ENCODE measurements at regions not wholly inside any gene's neighbourhood (a gene's known extent, or its start where the extent isn't known, plus 50 kb on each side); places are given as distances from the start of the nearest gene placed in this dataset.

DNA sequence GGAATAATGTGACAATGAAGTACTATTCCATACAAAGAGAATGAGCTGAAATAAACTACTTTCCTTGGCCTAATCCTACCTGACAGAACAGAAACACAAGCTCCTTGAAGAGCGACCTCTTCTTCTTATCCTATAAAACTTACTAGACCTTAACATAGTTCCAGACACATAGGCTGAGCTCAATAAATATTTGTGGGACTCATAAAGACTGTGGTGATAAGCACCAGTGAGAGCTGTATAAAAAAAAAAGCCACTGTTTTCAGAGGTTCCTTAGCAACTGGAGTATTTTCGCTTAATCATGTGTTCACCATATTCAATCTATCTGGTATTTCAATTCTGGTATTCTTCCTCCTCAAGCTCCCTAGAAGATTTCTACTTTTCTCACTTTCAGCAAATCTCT, 1129.6 kb downstream of the STPG2 start:
- H3K79me2 ChIP-seq (ENCODE audit: control insufficient read depth, insufficient read depth, low read length) = no peaks in the 10 kb centered on the region
- TF ChIP-seq CTCF (IDR thresholded peaks at IDR 0.05; ENCODE audit: extremely low read depth in 1 of 2, insufficient read depth in 1 of 2, low read depth in 1 of 2, low read length in 2 of 2) (no peak), MYC (IDR thresholded peaks at IDR 0.05; ENCODE audit: low read depth, low read length) (no peak), FOS (IDR thresholded peaks at IDR 0.05; ENCODE audit: borderline replicate concordance, insufficient read depth, low read length) (no peak), GATA2 (IDR thresholded peaks at IDR 0.05; ENCODE audit: insufficient read depth, insufficient read length, low read depth, low read length) (no peak), POLR2A (IDR thresholded peaks at IDR 0.05; ENCODE audit: low read depth, low read length) (no peak), POLR2AphosphoS5 (IDR thresholded peaks at IDR 0.05; ENCODE audit: insufficient read depth, low read depth, low read length) (no peak)
- TF ChIP-seq, protein P1, sequence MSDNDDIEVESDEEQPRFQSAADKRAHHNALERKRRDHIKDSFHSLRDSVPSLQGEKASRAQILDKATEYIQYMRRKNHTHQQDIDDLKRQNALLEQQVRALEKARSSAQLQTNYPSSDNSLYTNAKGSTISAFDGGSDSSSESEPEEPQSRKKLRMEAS (IDR thresholded peaks at IDR 0.05; ENCODE audit: insufficient read depth, insufficient read length) = no peak
- CTCF ChIA-PET = interaction anchor here (0.9 to 1.0 kb wide), 3 partner anchors 15 to 707 kb away, joined by 3 to 4 read pairs (median 3); no protein-coding TSS in a partner anchor

More for the DNA sequence above, 1129.6 kb downstream of the STPG2 start:
- Histone ChIP-seq H3K9ac (replicated peaks; ENCODE audit: extremely low read depth, insufficient read depth, low read length) (no peak overlapping the region), H3K9me3 (replicated peaks; ENCODE audit: control insufficient read depth, insufficient read depth, low read length) (no peaks in the 10 kb centered on the region), H3K4me2 (ENCODE audit: insufficient read depth, low read length) (no peak overlapping the region), H3K36me3 (ENCODE audit: control insufficient read depth in 2 of 2, extremely low read depth in 1 of 2, insufficient read depth in 2 of 2, low read length in 2 of 2) (no peaks in the 10 kb centered on the region), H3K4me3 (replicated peaks in 1 of 3; ENCODE audit: insufficient read depth in 1 of 3, low read depth in 1 of 3, low read length in 3 of 3) (no peak overlapping the region), H2AFZ (ENCODE audit: low read depth, low read length) (no peak overlapping the region), H4K20me1 (replicated peaks; ENCODE audit: control insufficient read depth, extremely low read depth, insufficient read depth, low read length) (no peaks in the 10 kb centered on the region), H3K27me3 (ENCODE audit: control insufficient read depth in 2 of 2, insufficient read depth in 2 of 2, low read length in 2 of 2) (no peaks in the 10 kb centered on the region), H3K27ac (ENCODE audit: insufficient read depth, low read depth, low read length) (no peak overlapping the region), H3K4me1 (ENCODE audit: control insufficient read depth, extremely low read depth, insufficient read depth, low read length) (no peaks in the 10 kb centered on the region), H3K9me1 (replicated peaks; ENCODE audit: control insufficient read depth, extremely low read depth, insufficient read depth, low read length) (no peaks in the 10 kb centered on the region)
- DNase-seq (ENCODE audit: low read depth, low spot score) (no peak), FAIRE-seq (no peak)
- no TSS peak for BruUV-seq (replicated peaks)
- intact Hi-C loops (cut with micrococcal nuclease) (no loop called here), dilution Hi-C loops (cut with MboI; ENCODE audit: extremely low pct_ligation_motif_present, low sequenced_read_pairs) (no loop called here)
- POLR2A ChIA-PET = no interaction called here
